ENCODE measurements at regions not wholly inside any gene's neighbourhood (a gene's known extent, or its start where the extent isn't known, plus 50 kb on each side); places are given as distances from the start of the nearest gene placed in this dataset.
"Not testable (repeated sequence)": the region's sequence is repeated elsewhere in the genome, so short reads cannot be mapped to it uniquely, and the experiment has no call there.

GRCh38 chr7:10471280-10472058, 502.2 kb upstream of the PHF14 start:
- no peak for DNase-seq (ENCODE audit: low spot score)

- DNase-seq (ENCODE audit: low spot score), result no peak
Measured at GRCh38 chr7:10472115-10472514, 501.6 kb upstream of the PHF14 start.

- no peak for DNase-seq (ENCODE audit: low spot score)
Measured at GRCh38 chr7:10473569-10473968, 500.1 kb upstream of the PHF14 start.

GRCh38 chr7:10474048-10474447, 499.6 kb upstream of the PHF14 start:
- DNase-seq (ENCODE audit: low spot score), result no peak

GRCh38 chr7:10475940-10476641, 497.6 kb upstream of the PHF14 start:
- no peak for DNase-seq (ENCODE audit: low spot score)

GRCh38 chr7:10476642-10477041, 497.0 kb upstream of the PHF14 start:
- DNase-seq (ENCODE audit: low spot score), result no peak

GRCh38 chr7:10483671-10484070, 490.0 kb upstream of the PHF14 start:
- DNase-seq (ENCODE audit: low spot score), result no peak

GRCh38 chr7:10484767-10485166, 488.9 kb upstream of the PHF14 start:
- no peak for DNase-seq (ENCODE audit: low spot score)

GRCh38 chr7:10501206-10501884, 472.3 kb upstream of the PHF14 start:
- not testable (repeated sequence) for DNase-seq (ENCODE audit: low spot score)

GRCh38 chr7:10507032-10507431, 466.6 kb upstream of the PHF14 start:
- no peak for DNase-seq (ENCODE audit: low spot score)

- no peak for DNase-seq (ENCODE audit: low spot score)
Measured at GRCh38 chr7:10521306-10521705, 452.4 kb upstream of the PHF14 start.

- DNase-seq (ENCODE audit: low spot score), result not testable (repeated sequence)
Measured at GRCh38 chr7:10533429-10533828, 440.2 kb upstream of the PHF14 start.

GRCh38 chr7:10536561-10536960, 437.1 kb upstream of the PHF14 start:
- no peak for DNase-seq (ENCODE audit: low spot score)

- DNase-seq (ENCODE audit: low spot score), result no peak
Measured at GRCh38 chr7:10537764-10538163, 435.9 kb upstream of the PHF14 start.

- no peak for DNase-seq (ENCODE audit: low spot score)
Measured at GRCh38 chr7:10557375-10557774, 416.3 kb upstream of the PHF14 start.

- no peak for DNase-seq (ENCODE audit: low spot score)
Measured at GRCh38 chr7:10560497-10560896, 413.2 kb upstream of the PHF14 start.

GRCh38 chr7:10568891-10569290, 404.8 kb upstream of the PHF14 start:
- DNase-seq (ENCODE audit: low spot score), result no peak

GRCh38 chr7:10571759-10572158, 401.9 kb upstream of the PHF14 start:
- DNase-seq (ENCODE audit: low spot score), result no peak

GRCh38 chr7:10577866-10578374, 395.8 kb upstream of the PHF14 start:
- no peak for DNase-seq (ENCODE audit: low spot score)

GRCh38 chr7:10579561-10579960, 394.1 kb upstream of the PHF14 start:
- no peak for DNase-seq (ENCODE audit: low spot score)

- DNase-seq (ENCODE audit: low spot score), result no peak
Measured at GRCh38 chr7:10584886-10585285, 388.8 kb upstream of the PHF14 start.

GRCh38 chr7:10588084-10588483, 385.6 kb upstream of the PHF14 start:
- DNase-seq (ENCODE audit: low spot score), result no peak

GRCh38 chr7:10592604-10593003, 381.1 kb upstream of the PHF14 start:
- DNase-seq (ENCODE audit: low spot score), result no peak

Data from AG20443 (cell line).